LNCaP clone FGC (cell line): ENCODE measurements at regions not wholly inside any gene's neighbourhood (a gene's known extent, or its start where the extent isn't known, plus 50 kb on each side); places are given as distances from the start of the nearest gene placed in this dataset.

Experiments used
- DNase-seq: peaks from one replicate; pipeline ENCODE4 v3.0.0-alpha.2; 2011; ENCODE audit warnings: low read depth
- H3K4me3 ChIP-seq: 2 replicates; pipeline ENCODE4 v1.5.1; 2011; ENCODE audit warnings: mild to moderate bottlenecking, low read depth, low read length, control low read depth
- CTCF ChIP-seq: IDR thresholded peaks from 2 replicates; pipeline ENCODE4 v1.5.1; 2012; ENCODE audit warnings: mild to moderate bottlenecking; ENCODE audit not compliant: control insufficient read depth, insufficient read depth; ENCODE audit errors: extremely low read depth

DNA sequence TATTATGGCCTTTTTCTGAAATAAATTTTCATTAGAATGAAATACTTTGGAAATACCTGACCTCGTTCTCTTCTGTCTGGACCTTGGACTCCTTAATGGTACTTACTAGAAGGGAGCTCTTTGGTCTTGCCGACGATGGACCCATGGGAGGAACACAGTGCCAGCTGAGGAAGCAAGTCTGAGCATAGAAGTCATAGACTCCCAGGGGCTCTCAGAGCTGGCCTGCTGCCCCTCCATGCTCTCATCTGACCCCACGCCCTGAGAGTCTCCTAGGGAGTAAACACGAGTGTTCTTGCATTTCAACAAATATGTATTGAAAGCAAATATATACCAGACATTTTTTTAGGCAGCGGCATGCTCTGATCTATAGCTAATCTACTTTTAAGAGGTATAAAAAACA is 87.8 kb downstream of the PLEKHG1 start:
- no peak for TF ChIP-seq CTCF
- DNase-seq: no peak
- H3K4me3 ChIP-seq: no peak overlapping the region

DNA sequence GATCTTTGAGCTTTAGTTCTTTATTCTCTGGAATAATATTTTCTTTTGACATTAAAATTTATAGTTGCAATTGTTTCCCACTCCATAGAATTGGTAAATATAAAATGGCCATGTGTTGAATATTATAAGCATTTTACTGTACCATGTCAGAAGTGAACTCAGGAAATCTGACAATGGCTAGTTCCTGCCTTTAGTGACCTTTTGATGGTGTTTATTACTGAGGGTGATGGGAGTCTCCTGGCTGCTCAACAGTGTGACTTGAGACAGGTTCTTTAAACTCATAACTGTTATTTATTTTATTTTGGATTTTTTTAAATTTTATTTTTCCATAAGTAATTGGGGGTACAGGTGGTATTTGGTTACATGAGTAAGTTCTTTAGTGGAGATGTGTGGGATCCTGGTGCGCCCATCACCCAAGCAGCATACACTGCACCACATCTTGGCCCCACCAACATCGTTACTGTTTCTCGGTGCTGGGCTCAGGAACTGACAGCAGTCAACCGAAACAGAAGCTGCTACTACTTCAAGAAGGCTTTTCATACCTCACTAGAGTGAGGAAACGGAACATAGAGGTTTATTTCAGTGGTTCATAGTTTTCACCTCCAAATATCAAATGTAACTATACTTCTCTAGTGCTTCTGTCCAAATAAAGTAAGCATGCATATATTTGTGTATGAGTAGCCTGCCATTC is 90.4 kb downstream of the PLEKHG1 start:
- DNase-seq: no peak
- no peak for TF ChIP-seq CTCF
- no peak overlapping the region for H3K4me3 ChIP-seq

DNA sequence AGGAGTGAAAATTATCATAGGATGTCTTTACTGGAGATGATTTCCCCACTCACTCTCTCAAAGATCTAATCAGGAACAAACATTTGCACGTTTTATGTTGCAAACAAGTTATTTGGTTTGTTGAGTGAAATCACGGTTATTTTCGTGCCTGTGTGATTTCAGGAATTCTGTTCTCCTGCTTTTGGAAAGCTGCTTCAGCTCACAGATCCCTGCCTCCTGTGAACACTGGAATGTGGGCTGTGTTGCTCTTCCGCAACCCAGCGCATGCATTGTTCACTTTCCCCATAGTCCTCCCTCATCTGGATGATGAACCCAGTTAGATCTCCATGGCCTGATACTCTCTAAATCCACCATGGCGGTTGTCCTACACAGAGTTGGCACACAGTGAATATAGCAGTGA is 91.0 kb downstream of the PLEKHG1 start:
- no peak overlapping the region for H3K4me3 ChIP-seq
- no peak for TF ChIP-seq CTCF
- no peak for DNase-seq

DNA sequence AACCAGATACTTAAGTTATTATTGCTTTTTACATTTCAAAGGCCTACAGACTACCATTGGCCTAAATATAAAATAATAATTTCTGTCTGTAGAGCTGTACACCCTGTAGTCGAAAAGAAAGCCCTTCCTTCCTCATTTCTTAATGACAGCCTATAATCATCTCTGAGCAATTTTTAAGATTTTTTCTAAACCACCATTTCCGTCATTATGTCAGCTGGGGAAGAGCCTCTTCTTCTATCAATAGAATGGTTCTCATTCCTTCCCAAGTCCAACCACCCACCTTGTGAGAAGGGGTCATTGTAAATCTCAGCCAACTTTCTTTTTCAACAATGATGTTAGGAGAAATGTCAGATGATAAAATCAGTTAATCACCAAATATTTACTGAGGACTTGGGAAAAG is 91.8 kb downstream of the PLEKHG1 start:
- no peak for DNase-seq
- TF ChIP-seq CTCF: no peak
- no peak overlapping the region for H3K4me3 ChIP-seq

- DNase-seq: no peak
- TF ChIP-seq CTCF: no peak
- no peak overlapping the region for H3K4me3 ChIP-seq
These were observed 92.9 kb downstream of the PLEKHG1 start for GRCh38 chr6:150692604-150693003.

GRCh38 chr6:150694889-150695288 is 95.2 kb downstream of the PLEKHG1 start:
- no peak for TF ChIP-seq CTCF

DNA sequence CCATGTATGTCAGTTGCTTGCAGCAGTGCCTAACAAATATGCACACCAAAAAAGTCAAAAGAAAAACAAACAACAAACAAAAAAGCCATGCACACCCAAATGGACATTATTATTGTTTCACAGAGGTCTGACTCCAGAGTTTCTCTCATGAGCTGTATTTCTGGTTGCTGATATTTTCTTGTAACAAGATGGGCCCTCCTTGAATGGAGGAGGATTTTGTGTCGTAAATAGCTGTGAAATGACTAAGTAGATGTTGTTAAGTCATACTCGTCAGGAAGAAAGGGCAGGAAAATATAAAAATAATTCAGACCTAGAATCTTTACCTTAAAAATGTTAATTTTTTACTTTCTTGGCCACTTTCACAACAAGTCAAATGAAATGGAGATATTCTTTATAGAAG is 96.0 kb downstream of the PLEKHG1 start:
- H3K4me3 ChIP-seq: no peak overlapping the region
- DNase-seq: no peak
- TF ChIP-seq CTCF: no peak

More at GRCh38 chr6:150694889-150695288, 95.2 kb downstream of the PLEKHG1 start:
- no peak overlapping the region for H3K4me3 ChIP-seq
- DNase-seq: no peak
